ACHN (cell line): ENCODE measurements at regions not wholly inside any gene's neighbourhood (a gene's known extent, or its start where the extent isn't known, plus 50 kb on each side); places are given as distances from the start of the nearest gene placed in this dataset.
A peak's percentile ranks its signal among the peaks of the same experiment; 100 is the strongest.

ENCODE experiments used
- DNase-seq: peaks from one replicate; pipeline ENCODE4 v3.0.0-alpha.2; 2015
- in situ Hi-C: cut with HindIII; loops from 2 replicates; pipeline ENCODE4 v1.10.0; 2017; ENCODE audit warnings: low sequenced_read_pairs, low pct_ligation_motif_present, low pct_unique_long_range_greater_than_20kb

GRCh38 chr1:14462851-14463250 is 135.6 kb upstream of the KAZN start:
- in situ Hi-C loops = no loop called here
- DNase-seq = no peak

GRCh38 chr1:14466006-14466405 is 132.5 kb upstream of the KAZN start:
- no peak for DNase-seq
- in situ Hi-C loops = no loop called here

GRCh38 chr1:14467112-14467511 is 131.4 kb upstream of the KAZN start:
- in situ Hi-C loops = no loop called here
- no peak for DNase-seq

GRCh38 chr1:14468751-14469150 is 129.7 kb upstream of the KAZN start:
- no peak for DNase-seq
- in situ Hi-C loops = no loop called here

- DNase-seq = no peak
- in situ Hi-C loops = no loop called here
Measured at GRCh38 chr1:14470802-14471201, 127.7 kb upstream of the KAZN start.

- DNase-seq = no peak
- in situ Hi-C loops = no loop called here
Measured at GRCh38 chr1:14474856-14475255, 123.6 kb upstream of the KAZN start.

- in situ Hi-C loops = no loop called here
- DNase-seq = peak; percentile 77
Measured at GRCh38 chr1:14476170-14476955, 122.1 kb upstream of the KAZN start.

GRCh38 chr1:14478120-14478519 is 120.4 kb upstream of the KAZN start:
- DNase-seq = no peak
- in situ Hi-C loops = no loop called here

- DNase-seq = no peak
- in situ Hi-C loops = no loop called here
Measured at GRCh38 chr1:14479865-14480264, 118.6 kb upstream of the KAZN start.

- in situ Hi-C loops = no loop called here
- DNase-seq = no peak
Measured at GRCh38 chr1:14482784-14483450, 115.6 kb upstream of the KAZN start.

GRCh38 chr1:14485285-14485684 is 113.2 kb upstream of the KAZN start:
- no peak for DNase-seq
- in situ Hi-C loops = no loop called here

- DNase-seq = peak; percentile 97
- in situ Hi-C loops = no loop called here
Measured at GRCh38 chr1:14486401-14487201, 111.9 kb upstream of the KAZN start.

- DNase-seq = peak; percentile 5
- in situ Hi-C loops = no loop called here
Measured at GRCh38 chr1:14487671-14488070, 110.8 kb upstream of the KAZN start.

- DNase-seq = peak; percentile 18
- in situ Hi-C loops = no loop called here
Measured at GRCh38 chr1:14494911-14495310, 103.6 kb upstream of the KAZN start.

GRCh38 chr1:14495381-14495780 is 103.1 kb upstream of the KAZN start:
- no peak for DNase-seq
- in situ Hi-C loops = no loop called here

GRCh38 chr1:14495996-14496395 is 102.5 kb upstream of the KAZN start:
- in situ Hi-C loops = no loop called here
- DNase-seq = no peak

- in situ Hi-C loops = no loop called here
- DNase-seq = no peak
Measured at GRCh38 chr1:14498839-14499238, 99.6 kb upstream of the KAZN start.

- no peak for DNase-seq
- in situ Hi-C loops = no loop called here
Measured at GRCh38 chr1:14499312-14500040, 99.0 kb upstream of the KAZN start.

- in situ Hi-C loops = no loop called here
- DNase-seq = no peak
Measured at GRCh38 chr1:14500041-14500440, 98.4 kb upstream of the KAZN start.
